ENCODE measurements at regions not wholly inside any gene's neighbourhood (a gene's known extent, or its start where the extent isn't known, plus 50 kb on each side); places are given as distances from the start of the nearest gene placed in this dataset.

DNA sequence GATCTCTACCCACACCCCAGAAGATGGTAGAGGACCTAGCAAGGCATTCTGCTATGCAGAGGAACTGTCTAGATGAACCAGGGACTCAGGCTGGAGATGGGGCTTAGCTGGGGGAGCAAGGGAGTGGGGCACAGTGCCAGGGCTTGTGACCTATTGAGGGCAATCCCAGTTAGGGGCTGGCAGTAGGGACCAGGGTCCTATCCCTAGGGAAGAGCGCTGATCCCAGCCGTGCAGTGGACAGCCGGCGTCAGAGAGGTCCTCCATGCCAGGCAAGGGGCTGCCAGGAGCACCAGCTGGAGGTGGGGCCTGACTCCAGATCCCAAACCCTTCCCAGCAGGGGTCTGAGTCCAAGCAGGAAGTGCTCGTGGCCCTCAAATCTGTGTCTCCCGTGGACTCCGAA is 52.7 kb upstream of the NEURL1B start:
- DNase-seq (ENCODE audit: low read depth) = no peak

GRCh38 chr5:172587061-172587405 is 54.0 kb upstream of the NEURL1B start:
- no peak for DNase-seq (ENCODE audit: low read depth)

- no peak for DNase-seq (ENCODE audit: low read depth)
Observed at GRCh38 chr5:172586125-172587060, 54.7 kb upstream of the NEURL1B start.

DNA sequence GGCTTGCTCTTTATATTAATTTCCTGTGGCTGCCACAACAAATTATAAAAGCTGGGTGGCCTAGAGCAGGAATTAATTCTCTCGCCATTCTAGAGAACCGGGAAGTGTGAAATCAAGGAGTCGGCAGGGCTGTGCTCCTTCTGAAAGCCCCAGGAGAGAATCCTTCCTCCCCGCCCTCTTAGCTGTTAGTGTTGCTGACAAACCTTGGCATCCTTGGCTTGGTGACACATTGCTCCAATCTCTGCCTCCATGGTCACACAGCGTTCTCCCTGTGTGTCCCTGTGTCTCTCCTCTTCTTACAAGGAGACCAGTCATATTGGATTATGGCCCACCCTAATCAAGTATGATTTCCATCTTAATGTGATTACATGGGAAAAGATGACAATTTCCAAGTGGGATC is 55.9 kb upstream of the NEURL1B start:
- no peak for DNase-seq (ENCODE audit: low read depth)

DNA sequence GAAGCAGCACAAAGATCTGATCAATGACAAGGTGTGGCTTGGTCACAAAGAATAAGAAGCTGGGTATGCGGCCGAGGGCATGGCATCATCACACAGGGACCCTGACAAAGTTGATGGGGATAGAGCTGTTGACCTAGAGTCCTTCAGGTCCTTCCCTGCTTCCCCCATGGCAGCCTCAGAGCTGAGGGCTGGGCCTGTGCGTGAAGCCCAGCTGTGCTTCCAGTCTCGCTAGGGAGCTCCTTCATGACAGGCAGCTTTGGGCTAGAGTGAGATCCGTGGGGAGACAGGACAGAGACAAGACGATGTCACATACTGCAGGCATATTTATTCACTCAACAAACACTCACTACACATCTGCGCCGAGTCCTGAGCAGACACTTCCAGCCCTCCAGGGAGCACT is 56.4 kb upstream of the NEURL1B start:
- no peak for DNase-seq (ENCODE audit: low read depth)

GRCh38 chr5:172583931-172584511 is 57.0 kb upstream of the NEURL1B start:
- no peak for DNase-seq (ENCODE audit: low read depth)

- no peak for DNase-seq (ENCODE audit: low read depth)
Observed at GRCh38 chr5:172582940-172583339, 58.1 kb upstream of the NEURL1B start.

DNA sequence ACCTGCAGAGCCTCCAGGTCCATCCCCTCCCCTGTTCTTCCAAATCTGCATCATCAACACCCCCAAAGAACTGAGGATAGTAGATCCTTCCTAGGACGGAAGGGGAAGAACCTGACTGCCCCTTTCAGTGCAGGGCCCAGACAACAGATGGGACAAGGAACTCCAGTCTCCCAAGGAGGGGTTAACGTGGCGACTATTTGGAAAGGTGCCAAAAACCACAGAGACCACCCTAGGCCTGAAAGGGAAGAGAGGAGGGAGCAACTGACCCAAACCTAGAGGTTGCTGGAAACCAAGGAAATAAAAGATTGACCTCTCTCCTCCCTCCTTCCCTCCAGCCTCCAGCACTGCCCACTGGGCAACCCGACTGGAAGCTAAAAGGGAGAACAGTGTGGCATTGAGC is 59.7 kb upstream of the NEURL1B start:
- no peak for DNase-seq (ENCODE audit: low read depth)

DNA sequence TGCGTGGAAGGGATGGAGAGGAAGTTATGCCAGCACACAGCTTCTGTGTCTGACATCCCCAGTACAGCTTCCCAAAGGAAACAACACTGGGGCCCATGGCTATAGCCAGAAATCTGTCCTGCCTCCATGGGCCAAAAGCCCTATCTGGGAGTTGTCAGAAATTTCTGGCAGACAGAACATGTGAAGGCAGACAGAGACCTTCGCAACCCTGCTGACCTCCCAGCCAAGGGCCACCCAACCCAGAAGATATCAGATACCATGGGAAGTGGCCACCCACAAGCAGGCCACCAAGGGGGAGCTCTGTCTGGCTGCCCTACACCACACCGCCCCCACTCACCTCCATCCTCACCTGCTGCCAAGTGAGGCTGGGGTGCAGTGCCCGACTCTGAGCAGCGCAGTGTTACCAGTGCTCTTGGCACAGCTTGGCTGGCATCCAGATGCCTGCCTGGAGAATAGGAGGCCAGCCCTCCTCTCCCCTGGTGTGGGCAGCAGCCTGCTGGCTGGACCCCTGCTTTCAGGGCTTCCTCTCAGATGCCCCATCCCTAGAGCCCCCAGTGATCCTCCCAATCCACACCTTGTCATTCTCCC is 61.6 kb upstream of the NEURL1B start:
- no peak for DNase-seq (ENCODE audit: low read depth)

DNA sequence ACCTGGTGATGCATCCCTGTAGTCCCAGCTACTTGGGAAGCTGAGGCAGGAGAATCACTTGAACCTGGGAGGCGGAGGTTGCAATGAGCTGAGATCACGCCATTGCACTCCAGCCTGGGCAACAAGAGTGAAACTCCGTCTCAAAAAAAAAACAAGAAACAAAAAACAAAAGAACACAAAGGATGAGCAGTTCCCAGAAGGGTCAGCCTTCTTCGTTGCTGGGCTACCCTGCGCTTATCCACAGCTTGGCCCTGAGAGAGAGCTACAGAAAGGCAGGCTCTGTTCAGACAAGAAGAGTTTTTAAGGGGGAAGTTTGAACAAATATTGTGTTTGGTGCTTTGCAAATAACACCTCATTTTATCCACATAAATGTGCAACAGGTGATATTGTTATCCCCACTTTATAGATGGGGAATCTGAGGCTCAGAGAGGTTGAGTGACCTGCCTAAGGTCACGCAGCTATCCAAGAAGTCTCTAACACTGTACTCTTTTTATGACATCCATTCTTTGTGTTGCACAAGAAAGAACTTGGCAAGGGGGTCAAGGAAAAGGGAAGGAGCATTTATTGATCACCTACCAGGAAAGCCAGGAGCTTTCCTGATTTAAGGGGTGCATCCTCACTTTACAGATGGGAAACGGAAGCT is 63.7 kb upstream of the NEURL1B start:
- no peak for DNase-seq (ENCODE audit: low read depth)

- no peak for DNase-seq (ENCODE audit: low read depth)
Observed at GRCh38 chr5:172575816-172576545, 65.1 kb upstream of the NEURL1B start.

DNA sequence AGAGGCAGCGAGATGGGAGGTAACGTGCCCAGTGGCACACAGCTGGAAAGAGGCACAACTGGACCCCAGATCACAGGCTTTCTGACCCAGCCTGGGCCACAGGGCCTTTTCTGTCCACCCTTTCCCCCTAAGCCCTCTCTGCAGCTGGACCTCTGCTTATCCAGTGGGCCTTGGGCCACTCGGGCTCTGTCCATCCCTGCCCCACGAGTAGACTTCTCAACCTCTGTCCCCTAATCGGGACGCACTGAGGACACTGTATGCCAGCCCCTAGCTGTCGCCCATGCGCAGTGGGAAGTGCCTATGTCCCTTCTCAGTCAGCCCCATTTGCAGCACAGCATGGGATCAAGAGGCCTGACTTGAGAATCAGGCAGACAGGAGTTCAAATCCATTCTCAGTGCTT is 65.6 kb upstream of the NEURL1B start:
- no peak for DNase-seq (ENCODE audit: low read depth)

DNA sequence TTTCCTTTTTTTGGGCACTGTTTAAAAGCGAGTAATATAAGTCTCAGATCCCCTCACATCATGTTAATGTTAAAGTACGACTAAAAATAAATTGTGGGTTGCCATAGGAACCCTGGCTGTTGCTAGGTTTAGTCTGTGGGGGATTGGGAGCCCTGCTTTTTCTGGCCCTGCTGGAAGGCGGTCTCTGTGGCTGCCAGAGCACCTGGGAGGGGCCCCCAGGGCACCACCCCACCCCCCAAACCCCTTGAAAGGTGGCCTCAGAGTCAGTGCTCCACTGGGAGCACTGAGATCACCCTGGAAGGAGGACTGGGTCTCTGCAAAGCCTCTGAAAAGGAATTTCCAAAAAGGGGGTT is 66.2 kb upstream of the NEURL1B start:
- no peak for DNase-seq (ENCODE audit: low read depth)

DNA sequence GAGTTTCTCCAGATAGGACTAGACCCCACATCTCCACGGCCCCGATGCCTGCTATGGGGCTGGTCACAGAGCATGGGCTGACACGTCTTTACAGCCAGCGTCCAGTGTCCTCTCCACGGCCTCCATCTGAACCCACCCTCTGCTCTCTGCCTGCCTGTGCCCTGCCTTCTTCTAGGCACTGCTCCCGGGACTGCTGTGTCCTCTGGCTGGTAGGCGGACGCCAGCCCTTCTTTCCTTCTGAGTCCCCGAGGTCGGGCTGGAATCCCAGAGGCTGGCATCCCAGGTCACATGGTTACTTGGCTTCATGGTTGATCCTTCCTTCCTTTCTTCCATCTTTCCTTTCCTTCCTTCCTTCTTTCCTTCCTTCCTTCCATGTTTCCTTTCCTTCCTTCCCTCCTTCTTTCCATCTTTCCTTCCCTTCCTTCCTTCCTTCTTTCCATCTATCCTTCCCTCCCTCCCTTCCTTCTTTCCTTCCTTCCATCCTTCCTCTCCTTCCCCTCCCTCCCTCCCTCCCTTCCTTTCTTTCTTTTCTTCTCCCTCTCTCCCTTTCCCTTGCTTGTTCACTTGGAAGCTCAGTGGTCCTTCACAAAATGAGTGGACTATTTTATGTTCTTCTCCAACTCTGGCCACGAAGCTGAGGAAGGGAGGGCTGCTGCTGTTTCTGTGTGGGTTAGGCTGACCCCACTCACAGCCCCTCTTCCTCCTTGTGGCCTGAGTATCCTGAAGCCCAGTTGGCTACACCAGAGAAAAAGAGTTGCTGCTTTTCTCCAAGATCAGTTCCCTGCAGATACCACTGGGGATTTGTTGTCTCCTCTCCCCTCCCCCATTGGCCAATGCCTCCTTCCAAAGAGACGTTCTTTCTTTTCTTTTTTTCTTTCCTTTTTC is 66.8 kb upstream of the NEURL1B start:
- DNase-seq (ENCODE audit: low read depth) = no peak

DNA sequence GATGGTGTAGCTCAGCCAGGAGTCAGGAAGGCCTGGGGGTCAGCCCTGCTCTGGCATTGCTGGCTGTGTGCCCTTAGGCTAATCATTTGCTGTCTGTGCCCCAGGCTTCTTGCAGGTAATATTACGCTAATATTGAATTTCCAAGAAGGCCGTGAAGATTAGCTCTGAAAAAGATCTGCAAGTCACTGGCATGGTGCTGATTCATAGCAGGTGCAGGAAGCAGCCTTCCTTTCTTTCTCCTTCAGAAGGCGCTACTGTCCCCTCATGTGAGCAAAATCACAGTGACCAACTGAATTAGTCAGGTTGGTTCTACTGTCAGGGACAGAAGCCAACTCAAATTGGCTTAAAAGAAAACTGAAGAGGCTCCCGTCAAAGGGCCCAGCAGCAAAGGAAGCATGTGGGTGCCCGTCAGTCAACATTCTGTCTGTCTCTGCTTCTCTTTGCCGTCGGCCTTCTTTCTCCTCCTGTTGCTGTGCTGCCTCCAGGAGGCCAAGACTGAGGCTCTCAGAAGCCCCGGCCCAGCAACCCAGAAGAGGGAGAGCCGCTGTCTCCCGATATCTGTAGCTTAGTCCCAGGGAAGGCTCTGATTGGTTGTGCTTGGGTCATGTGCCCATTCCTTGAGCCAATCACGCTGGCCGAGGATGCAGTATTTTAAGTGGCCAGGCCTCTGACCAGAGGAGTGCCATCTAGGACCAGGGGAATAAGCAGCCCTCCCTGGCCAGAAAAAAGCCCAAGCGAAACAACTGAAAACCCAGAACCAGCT is 67.8 kb upstream of the NEURL1B start:
- DNase-seq (ENCODE audit: low read depth) = no peak

DNA sequence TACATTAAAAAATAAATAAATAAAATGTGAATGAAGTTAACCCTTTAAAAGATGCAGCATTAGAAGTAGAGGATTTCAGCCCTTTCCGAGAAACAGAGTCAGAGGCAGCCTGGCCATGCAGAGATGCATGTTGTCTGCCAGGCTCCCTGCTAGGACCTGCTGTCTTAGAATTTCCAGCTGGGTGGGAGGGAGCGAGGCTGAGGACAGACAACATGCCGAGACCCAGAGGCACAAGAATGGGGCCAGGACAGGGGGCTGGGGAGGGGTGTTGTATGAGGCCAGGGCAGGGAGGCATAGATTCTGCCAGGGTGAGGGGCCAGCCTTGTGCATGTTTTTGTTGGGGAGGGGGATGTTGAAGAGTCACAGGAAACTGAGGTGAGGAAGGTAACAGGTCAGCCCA is 68.6 kb upstream of the NEURL1B start:
- no peak for DNase-seq (ENCODE audit: low read depth)

DNA sequence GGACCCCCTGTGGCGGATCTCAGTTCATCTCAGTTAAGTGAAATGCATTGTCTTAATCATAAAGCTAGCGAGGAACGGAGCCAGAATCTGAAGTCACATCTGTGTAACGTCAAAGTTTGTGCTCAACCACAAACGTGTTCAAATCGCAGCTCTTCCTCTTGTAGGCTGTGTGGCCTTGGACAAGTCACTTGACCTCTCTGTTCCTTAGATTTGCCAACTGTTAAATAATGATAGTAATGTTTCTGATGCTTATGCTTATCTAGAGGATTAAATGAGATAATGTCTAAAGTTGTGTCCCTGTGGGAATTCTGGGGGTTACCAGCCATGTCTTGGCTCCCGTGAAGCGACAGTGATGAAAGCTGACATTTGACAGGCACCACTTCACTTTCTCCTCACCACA is 69.2 kb upstream of the NEURL1B start:
- DNase-seq (ENCODE audit: low read depth) = no peak

DNA sequence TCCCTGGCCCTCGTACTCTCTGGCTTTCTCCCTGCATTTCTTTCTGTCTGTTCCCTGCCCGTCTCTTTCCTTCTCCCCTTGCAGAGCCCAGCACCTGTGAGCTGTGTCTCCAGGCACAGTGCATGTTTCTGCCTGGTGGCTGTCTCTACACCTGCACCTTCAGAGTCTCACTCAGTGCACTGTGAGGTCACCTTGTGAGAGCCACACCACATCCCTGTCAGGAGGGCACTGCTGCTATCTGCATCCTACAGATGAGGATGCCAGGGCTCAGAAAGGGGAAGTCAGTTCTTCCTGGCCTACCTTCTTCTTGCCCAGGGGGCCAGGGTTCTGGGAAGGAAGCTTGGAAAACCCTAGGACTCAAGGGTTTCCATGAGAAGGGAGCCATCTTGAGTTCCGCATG is 69.7 kb upstream of the NEURL1B start:
- DNase-seq (ENCODE audit: low read depth) = no peak

DNA sequence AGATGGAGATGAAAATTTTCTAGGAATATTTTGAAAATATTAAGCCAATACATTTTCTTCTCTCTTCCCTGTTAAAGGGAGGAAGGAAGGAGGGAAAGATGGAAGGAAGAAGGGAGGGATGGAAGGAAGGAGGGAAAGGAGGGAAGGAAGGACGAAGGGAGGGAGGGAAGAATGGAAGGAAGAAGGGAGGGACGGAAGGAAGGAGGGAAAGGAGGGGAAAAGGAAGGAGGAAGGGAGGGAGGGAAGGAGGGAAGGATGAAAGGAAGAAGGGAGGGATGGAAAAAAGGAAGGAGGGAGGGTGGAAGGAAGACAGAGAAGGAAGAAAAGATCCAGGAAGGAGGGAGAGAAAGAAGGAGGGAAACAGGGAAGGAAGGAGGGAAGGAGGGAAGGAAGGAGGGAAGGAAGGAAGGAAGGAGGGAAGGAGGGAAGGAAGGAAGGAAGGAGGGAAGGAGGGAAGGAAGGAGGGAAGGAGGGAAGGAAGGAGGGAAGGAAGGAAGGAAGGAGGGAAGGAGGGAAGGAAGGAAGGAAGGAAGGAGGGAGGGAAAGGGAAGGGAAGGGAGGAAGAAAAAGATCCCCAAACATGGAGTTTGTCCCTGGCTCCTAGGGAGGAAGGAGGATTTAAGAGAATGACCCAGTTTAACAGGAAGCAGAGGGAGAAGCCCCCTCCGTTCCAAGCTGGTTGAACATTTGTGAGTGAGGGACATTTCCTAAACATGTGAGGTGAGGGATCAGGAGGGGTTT is 70.3 kb upstream of the NEURL1B start:
- DNase-seq (ENCODE audit: low read depth) = no peak
